ENCODE measurements at regions not wholly inside any gene's neighbourhood (a gene's known extent, or its start where the extent isn't known, plus 50 kb on each side); places are given as distances from the start of the nearest gene placed in this dataset.

DNA sequence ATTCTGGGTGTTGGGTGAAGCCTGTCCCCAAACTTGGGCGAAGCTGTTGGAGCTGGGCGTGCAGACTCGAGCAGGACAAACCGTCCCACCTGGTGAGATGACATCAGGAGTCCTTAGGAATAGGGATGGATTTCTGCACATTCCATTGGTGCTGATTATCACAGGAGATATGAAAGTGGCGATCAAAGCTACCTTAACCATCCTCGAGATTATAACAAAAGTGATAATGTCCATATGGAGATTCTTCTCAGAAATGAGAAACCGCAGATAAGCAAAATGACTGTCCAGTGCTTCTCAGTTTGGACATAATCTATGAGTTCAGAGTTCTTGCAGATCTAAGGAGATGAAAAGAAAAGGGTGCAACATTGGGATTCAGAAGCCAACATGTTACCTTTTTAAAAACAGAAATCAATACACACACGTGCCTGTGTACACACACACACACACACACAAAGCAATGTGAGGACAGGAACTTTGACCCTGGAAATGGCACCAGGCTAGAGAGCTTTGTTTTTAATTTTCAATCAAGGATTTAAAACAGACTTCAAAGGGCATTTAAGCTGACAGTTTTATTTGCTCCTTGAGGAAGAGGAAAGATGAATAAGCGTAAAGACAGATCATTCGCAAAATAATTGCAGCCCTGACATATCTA is 165.4 kb downstream of the CD83 start:
- TF ChIP-seq POLR2A (IDR thresholded peaks at IDR 0.05; ENCODE audit: low read length) (no peak), GATA1 (IDR thresholded peaks at IDR 0.05; ENCODE audit: low read depth, low read length) (no peak)

Measured in erythroblast (primary cell).